GOT3 (cell line): ENCODE measurements at regions not wholly inside any gene's neighbourhood (a gene's known extent, or its start where the extent isn't known, plus 50 kb on each side); places are given as distances from the start of the nearest gene placed in this dataset.

Source experiments
- DNase-seq: peaks from one replicate; lab custom pipeline; 2025; ENCODE audit warnings: mixed read lengths; lab: John Stamatoyannopoulos, UW

GRCh38 chr5:165527577-165527976, 2022.2 kb downstream of the MAT2B start:
- DNase-seq: no peak

- no peak for DNase-seq
Measured at GRCh38 chr5:165538065-165538464, 2032.6 kb downstream of the MAT2B start.

- no peak for DNase-seq
Measured at GRCh38 chr5:165559645-165560044, 2054.2 kb downstream of the MAT2B start.

DNA sequence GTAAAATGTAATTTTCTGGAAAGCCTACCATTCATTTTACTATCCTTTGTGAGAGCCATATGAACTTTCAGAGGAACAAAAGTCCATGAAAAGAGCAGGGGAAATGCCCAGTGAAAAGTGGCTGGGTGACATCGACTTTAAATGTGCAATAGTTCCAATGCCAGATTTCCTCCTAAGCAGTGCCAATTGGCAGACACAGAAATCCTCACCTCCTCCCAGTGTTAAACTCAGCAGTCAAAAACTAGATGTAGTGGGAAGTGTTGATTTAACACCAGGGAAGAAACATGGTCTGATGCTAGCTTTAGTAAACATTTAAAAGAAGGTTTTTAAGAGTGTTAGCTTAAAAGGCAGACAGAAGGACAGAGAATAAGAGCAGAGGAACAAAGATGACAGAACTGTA, 2055.2 kb downstream of the MAT2B start:
- DNase-seq: no peak

- DNase-seq: no peak
Measured at GRCh38 chr5:165565911-165566310, 2060.5 kb downstream of the MAT2B start.

- DNase-seq: no peak
Measured at GRCh38 chr5:165569551-165569950, 2064.1 kb downstream of the MAT2B start.

DNA sequence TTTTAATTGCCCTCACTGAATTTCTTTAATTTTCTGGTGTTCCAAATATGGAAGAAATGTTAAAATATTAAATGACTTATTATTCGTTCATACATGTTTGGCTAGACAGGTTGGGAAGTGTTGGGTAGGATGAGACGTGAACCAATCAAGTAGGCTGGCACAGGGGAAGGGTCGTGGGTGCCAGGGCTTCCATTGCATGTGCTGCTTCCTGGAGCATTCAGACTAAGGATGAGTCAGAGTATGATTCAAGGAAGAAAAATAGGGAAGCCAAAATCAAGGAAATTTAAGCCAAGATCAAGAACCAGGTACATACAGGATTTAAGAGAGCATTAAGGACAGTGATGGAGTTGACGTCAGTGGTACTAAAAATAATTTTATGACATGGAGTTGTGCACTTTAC, 2068.0 kb downstream of the MAT2B start:
- no peak for DNase-seq

DNA sequence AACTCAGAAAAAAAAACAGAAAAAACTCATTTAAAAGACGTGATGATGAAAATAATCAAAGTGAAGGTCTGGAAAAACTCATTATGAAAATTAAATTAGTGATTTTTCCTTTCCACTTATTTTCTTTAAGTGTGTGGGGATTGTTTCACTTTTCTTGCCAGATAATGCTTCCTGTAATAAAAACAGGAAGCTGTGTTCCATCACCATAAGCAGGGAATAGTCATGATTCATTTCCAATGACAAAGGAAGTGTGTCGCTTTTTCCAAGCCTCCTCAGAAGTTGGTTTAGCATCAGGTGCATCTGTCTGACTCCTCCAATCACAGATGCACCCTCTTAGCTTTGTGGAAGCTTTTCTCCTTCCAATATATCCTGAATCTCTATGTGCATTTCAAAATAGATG, 2068.7 kb downstream of the MAT2B start:
- no peak for DNase-seq

DNA sequence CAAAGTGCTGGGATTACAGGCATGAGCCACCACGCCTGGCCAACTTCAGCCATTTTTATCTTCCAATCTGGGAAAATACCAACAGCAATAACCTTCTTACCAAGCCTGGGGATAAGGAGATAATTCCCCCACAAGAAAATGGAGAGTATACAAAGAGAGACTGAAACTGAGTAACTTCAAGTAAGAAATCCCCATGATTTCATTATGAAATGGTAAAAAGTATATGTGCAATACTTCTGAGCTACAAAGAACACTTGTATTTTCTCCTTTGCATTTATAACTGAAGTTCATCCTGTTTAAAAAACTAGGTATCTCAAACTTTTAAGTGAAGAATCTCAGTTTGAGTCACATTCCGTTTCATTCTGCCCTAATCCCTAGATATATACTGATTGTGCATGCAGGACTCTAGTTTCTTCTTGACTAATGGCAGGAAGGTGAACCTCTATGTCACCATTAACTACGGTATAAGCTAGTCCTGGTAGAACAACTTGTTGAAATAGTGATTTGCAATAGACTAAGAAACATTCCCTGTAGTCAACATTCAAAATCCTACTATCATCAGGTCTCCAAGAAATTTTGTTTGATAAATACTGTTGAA, 2071.4 kb downstream of the MAT2B start:
- DNase-seq: no peak

DNA sequence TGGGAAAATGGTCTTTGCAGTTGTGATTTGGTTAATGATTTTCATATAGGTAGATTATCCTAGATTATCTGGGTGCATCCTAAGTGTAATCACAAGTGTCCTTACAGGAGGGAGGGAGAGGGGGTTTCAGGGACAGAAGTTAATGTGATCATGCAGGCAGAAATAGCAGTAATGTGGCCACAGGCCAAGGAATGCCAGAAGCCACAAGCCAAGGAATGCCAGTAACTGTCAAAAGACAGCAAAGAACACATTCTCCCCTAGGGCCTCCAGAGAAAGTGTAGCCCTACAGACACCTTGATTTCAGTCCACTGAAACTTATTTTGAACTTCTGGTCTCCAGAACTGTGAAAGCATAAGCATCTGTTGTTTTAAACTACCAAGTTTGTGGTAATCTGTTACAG, 2074.5 kb downstream of the MAT2B start:
- DNase-seq: no peak

- DNase-seq: no peak
Measured at GRCh38 chr5:165594693-165595092, 2089.3 kb downstream of the MAT2B start.

DNA sequence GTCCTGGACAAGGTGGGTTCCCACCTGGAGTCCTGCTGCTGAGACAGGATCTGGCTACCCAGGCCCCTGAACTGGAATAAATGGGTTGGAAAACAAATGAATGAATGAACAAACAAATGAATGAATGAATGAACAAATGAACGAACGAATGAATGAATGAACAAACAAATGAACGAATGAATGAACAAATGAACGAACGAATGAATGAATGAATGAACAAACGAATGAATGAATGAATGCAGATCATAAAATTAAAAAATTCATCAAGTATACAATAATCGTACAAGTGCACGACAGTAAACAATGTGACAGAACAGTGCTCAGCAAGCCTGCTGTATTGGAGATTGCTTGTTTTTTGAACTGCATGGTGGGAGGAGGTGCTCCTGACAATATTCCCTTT, 2097.1 kb downstream of the MAT2B start:
- DNase-seq: no peak

DNA sequence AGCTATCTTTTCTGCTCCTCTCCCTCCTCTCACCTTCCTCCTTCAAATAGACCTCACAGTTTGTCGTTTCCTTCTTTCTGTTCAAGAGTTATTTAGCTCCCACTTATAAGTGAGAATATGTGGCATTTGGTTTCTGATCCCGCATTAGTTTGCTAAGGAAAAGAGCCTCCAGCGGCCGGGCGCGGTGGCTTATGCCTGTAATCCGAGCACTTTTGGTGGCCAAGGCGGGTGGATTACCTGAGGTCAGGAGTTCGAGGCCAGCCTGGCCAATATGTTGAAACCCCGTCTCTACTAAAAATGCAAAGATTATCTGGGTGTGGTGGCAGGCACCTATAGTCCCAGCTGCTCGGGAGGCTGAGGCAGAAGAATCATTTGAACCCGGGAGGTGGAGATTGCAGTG, 2101.6 kb downstream of the MAT2B start:
- no peak for DNase-seq

- DNase-seq: no peak
Measured at GRCh38 chr5:165609871-165610270, 2104.5 kb downstream of the MAT2B start.

DNA sequence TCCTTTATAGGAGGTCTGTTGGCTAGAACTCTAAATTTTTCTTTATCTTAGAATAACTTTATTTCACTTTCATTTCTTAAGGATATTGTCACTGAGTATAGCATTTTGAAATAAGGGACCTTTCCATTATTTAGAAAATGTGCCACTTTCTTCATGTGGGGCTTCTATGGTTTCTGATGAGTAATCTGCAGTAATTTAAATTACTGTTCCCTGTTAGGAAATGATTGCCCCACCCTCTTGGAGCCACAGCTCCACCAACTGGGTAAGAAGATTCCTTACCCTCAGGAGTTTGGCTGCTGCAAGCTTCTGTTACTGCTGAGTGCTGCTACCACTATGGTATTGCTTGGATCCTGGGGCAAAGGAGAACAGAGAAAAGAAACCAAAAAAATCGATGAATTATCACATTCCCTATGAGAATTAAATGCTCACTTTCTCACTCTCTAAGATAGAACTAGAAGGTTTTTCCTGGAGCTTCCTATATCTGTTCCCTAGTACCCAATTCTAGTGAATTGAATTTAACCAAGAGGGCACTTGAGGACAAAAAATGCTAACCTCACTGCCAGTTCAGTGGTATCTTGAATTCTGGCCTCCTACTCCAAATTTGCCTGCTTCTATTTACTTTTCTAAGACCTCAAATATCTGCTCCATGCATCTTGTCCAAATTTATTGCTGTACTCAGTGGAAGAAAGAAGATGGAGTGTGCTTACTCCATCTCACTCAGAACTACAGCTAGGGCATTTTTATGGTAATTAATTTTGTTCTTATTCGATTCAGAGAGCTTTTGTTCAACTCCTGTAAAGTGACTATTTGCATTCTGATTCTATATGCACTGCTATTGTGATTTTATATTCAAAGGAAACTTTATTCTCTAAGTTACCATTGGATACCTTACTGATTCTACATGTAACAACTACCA, 2111.3 kb downstream of the MAT2B start:
- DNase-seq: no peak

- DNase-seq: no peak
Measured at GRCh38 chr5:165617491-165617890, 2112.1 kb downstream of the MAT2B start.

DNA sequence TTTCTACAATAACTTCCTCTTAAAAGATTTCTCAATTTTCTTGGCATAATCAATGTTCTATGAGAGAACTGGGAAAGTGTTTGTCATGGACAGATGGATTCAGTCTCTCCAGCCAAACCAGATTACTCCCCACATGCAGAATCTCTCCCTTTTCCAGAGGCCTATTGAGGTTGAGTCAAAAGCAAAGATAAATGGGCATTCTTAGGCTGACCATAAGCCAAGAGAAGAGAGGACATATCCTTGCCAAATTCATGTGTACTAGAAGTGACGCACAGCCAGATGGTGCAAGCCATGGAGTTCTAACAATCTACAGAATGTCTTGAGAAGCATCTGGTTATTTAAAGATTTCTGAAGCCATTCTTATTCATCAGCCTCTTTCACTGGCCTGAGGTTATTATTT, 2115.0 kb downstream of the MAT2B start:
- DNase-seq: no peak

DNA sequence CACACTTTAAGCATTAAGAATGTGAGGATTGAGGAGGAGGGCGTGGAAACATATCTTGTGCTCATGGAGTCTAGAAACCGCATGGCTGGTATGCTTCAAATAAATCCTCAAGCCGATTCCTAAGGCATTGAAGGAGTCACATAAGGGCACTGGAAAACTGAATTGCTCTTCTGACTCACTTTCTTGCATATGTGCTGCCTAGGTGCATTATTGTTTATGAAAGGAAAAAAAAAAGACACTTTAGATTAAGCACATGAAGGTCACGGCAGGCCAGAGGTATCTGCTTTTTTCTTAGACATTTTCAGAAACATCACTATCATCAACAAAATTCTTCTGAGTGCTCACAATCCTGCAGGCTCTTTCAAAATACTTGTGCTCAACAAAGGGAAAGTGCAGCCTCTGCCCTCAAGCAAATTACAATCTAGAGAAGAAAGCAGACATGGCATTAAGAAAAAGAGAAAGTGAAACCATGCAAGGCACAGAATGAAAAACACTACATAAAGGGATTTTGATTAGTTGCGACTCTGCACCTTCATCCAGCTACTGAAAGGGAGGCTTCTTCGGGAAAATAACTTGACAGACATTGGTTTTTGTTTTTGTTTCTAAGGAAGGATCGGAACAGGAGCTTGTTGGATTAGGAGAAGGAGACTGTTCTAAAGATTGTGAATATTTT, 2117.6 kb downstream of the MAT2B start:
- DNase-seq: no peak

DNA sequence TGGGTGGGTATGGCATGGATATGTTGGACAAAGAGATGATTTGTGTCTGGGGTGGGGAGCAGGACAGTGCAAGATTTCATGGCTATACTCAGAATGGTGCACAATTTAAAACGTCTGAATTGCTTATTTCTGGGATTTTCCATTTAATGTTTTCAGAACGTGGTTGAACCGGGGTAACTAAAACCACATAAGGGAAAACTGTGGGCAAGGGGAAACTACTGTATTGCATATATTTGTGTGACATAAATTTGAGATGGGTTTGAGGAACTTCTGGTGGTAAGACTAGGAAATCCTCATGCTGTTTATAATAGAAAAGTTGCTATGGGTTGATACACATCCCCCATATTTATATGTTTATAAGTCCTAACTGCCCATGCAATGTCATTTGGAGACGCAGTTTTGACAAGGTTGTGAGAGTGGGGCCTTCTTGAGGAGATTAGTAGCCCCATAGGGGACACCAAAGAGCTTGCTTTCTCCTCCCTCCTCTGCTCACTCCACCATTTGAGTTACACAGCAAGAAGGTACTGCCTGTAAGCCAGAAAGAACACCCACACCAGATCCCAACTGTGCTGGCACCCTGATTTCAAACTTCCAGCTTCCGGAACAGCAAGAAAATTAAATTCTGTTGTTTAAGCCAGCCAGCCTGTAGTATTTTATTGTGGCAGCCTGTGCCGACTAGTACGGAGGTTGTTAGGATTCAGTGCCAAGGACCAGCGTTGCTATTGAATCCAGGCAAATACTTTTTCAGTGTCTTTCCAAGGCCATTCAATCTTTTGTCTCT, 2118.9 kb downstream of the MAT2B start:
- no peak for DNase-seq

DNA sequence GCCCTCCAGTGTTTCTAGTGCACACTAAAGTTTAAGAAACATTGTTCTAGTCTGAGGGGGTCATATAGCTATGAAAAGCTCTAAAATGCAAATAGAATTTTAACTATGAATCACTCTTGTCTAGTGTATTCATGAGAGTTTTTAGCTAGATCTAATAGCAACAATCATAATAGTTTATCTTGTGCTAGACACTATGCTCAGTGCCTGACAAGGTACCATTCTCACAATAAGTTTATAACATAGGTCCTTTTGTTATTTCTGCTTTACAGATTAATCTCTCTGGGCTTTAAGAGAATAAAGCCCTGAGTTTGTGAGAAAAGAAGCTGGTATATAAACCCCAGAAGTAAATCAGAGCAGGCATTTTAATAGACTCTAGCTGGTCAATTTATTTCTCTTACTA, 2120.7 kb downstream of the MAT2B start:
- no peak for DNase-seq

GRCh38 chr5:165627548-165628170, 2122.2 kb downstream of the MAT2B start:
- DNase-seq: no peak

GRCh38 chr5:165630261-165630778, 2124.9 kb downstream of the MAT2B start:
- DNase-seq: no peak
